NCI-H446 treated with DMSO at 0.1 percent for 48 hours (cell line): ENCODE measurements at regions not wholly inside any gene's neighbourhood (a gene's known extent, or its start where the extent isn't known, plus 50 kb on each side); places are given as distances from the start of the nearest gene placed in this dataset.

Source experiments
- DNase-seq: peaks from one replicate; lab custom pipeline; 2025; lab: John Stamatoyannopoulos, UW

- no peak for DNase-seq
Observed at GRCh38 chr2:217086038-217086522, 226.2 kb upstream of the TNP1 start.

GRCh38 chr2:217085543-217085942 lies 225.7 kb upstream of the TNP1 start:
- no peak for DNase-seq

- no peak for DNase-seq
Observed at GRCh38 chr2:217081799-217082198, 221.9 kb upstream of the TNP1 start.

GRCh38 chr2:217079165-217079564 lies 219.3 kb upstream of the TNP1 start:
- DNase-seq: peak; percentile 12

GRCh38 chr2:217077831-217078407 lies 218.1 kb upstream of the TNP1 start:
- no peak for DNase-seq

- no peak for DNase-seq
Observed at GRCh38 chr2:217076657-217077232, 216.9 kb upstream of the TNP1 start.

- no peak for DNase-seq
Observed at GRCh38 chr2:217076058-217076435, 216.2 kb upstream of the TNP1 start.

- DNase-seq: no peak
Observed at GRCh38 chr2:217075268-217076057, 215.6 kb upstream of the TNP1 start.

GRCh38 chr2:217074576-217075255 lies 214.9 kb upstream of the TNP1 start:
- no peak for DNase-seq

- DNase-seq: no peak
Observed at GRCh38 chr2:217071416-217071815, 211.6 kb upstream of the TNP1 start.

GRCh38 chr2:217070611-217071010 lies 210.7 kb upstream of the TNP1 start:
- DNase-seq: no peak

GRCh38 chr2:217070043-217070430 lies 210.2 kb upstream of the TNP1 start:
- no peak for DNase-seq

GRCh38 chr2:217069263-217070042 lies 209.6 kb upstream of the TNP1 start:
- no peak for DNase-seq

- no peak for DNase-seq
Observed at GRCh38 chr2:217068677-217069250, 208.9 kb upstream of the TNP1 start.

GRCh38 chr2:217067787-217068186 lies 207.9 kb upstream of the TNP1 start:
- DNase-seq: no peak

GRCh38 chr2:217066510-217067270 lies 206.8 kb upstream of the TNP1 start:
- DNase-seq: no peak

- no peak for DNase-seq
Observed at GRCh38 chr2:217065695-217066405, 206.0 kb upstream of the TNP1 start.

GRCh38 chr2:217065012-217065290 lies 205.1 kb upstream of the TNP1 start:
- DNase-seq: no peak

- DNase-seq: no peak
Observed at GRCh38 chr2:217064234-217065011, 204.6 kb upstream of the TNP1 start.
